MCF 10A (cell line): ENCODE measurements at regions not wholly inside any gene's neighbourhood (a gene's known extent, or its start where the extent isn't known, plus 50 kb on each side); places are given as distances from the start of the nearest gene placed in this dataset.

ENCODE experiments used
- BruUV-seq: library from RNA; stranded (reverse); fragments of 400-500 nt; replicated peaks from 2 replicates; lab custom pipeline; 2021; lab: Mats Ljungman, UMichigan
- CTCF ChIA-PET: fragments of 300-600 bp; sonication (Branson Sonifier 250); formaldehyde crosslinking; extraction: SDS; loops from one replicate; lab custom pipeline; 2021; ENCODE audit warnings: antibody characterized with exemption, inconsistent platforms; lab: Yijun Ruan, JAX
- POLR2A ChIA-PET: fragments of 300-600, 350-650 bp; sonication (Branson Sonifier 250); formaldehyde crosslinking; extraction: SDS; loops from one replicate; lab custom pipeline; 2020; ENCODE audit warnings: antibody characterized with exemption, inconsistent platforms; lab: Yijun Ruan, JAX
- DNase-seq: peaks from one replicate; pipeline ENCODE4 v3.0.0-alpha.2; 2018; ENCODE audit not compliant: unreplicated experiment
- H3K27ac Mint-ChIP-seq: one replicate; pipeline ENCODE4 v1.8.0; 2022; ENCODE audit warnings: mild to moderate bottlenecking, low read depth, mixed read lengths; ENCODE audit not compliant: unreplicated experiment
- H3K27me3 Mint-ChIP-seq: one replicate; pipeline ENCODE4 v1.8.0; 2022; ENCODE audit warnings: mixed read lengths; ENCODE audit not compliant: insufficient read depth, unreplicated experiment
- H3K36me3 Mint-ChIP-seq: one replicate; pipeline ENCODE4 v1.8.0; 2022; ENCODE audit warnings: mild to moderate bottlenecking, moderate library complexity, mixed read lengths; ENCODE audit not compliant: insufficient read depth, unreplicated experiment
- H3K4me1 Mint-ChIP-seq: one replicate; pipeline ENCODE4 v1.8.0; 2022; ENCODE audit warnings: mixed read lengths; ENCODE audit not compliant: insufficient read depth, unreplicated experiment
- H3K4me3 Mint-ChIP-seq: one replicate; pipeline ENCODE4 v1.8.0; 2022; ENCODE audit warnings: mild to moderate bottlenecking, moderate library complexity, mixed read lengths; ENCODE audit not compliant: unreplicated experiment
- H3K9me3 Mint-ChIP-seq: one replicate; pipeline ENCODE4 v1.8.0; 2022; ENCODE audit warnings: mixed read lengths; ENCODE audit not compliant: unreplicated experiment
- intact Hi-C: fragments of 100-400 bp; cut with micrococcal nuclease; formaldehyde crosslinking; loops from 2 replicates; pipeline ENCODE4 v1.14.1; 2022
- TF ChIP-seq, protein P1 (sequence below): fragments of 200-600 bp; IDR thresholded peaks from one replicate; pipeline ENCODE4 v1.8.0; 2022; ENCODE audit warnings: antibody characterized with exemption, mild to moderate bottlenecking; ENCODE audit not compliant: unreplicated experiment

DNA sequence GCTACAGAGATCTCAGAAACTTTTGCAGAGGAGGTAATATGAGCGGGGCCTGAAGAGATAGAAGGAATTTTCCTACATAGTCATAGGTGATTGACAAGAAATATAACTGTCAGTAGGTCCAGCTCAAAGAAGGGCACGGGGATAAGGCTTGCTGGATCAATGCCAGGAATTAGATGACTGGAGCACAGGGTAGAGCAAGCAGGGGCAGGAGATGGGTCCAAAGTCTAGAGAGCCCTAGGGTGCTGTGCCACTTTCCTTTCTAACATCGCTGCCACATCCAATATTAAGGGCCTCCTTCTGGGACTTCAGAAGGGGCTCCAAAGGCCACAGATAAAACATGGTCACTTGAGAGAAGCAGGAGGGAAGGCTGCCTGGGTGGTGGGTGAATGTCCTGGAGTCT lies 402.2 kb downstream of the MID1IP1 start:
- H3K4me1 Mint-ChIP-seq, result peaks cover 7% of the 10 kb centered on the region
- H3K4me3 Mint-ChIP-seq, result no peak overlapping the region
- H3K9me3 Mint-ChIP-seq, result peaks cover 7% of the 10 kb centered on the region
- no peaks in the 10 kb centered on the region for H3K36me3 Mint-ChIP-seq
- TF ChIP-seq, protein P1, sequence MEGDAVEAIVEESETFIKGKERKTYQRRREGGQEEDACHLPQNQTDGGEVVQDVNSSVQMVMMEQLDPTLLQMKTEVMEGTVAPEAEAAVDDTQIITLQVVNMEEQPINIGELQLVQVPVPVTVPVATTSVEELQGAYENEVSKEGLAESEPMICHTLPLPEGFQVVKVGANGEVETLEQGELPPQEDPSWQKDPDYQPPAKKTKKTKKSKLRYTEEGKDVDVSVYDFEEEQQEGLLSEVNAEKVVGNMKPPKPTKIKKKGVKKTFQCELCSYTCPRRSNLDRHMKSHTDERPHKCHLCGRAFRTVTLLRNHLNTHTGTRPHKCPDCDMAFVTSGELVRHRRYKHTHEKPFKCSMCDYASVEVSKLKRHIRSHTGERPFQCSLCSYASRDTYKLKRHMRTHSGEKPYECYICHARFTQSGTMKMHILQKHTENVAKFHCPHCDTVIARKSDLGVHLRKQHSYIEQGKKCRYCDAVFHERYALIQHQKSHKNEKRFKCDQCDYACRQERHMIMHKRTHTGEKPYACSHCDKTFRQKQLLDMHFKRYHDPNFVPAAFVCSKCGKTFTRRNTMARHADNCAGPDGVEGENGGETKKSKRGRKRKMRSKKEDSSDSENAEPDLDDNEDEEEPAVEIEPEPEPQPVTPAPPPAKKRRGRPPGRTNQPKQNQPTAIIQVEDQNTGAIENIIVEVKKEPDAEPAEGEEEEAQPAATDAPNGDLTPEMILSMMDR, result no peak
- peaks cover 70% of the 10 kb centered on the region for H3K27me3 Mint-ChIP-seq
- no peak for DNase-seq
- intact Hi-C loops, result no loop called here
- no peak overlapping the region for H3K27ac Mint-ChIP-seq
- ChIA-PET POLR2A (interaction anchor here (0.7 kb wide), 2 partner anchors 384 to 387 kb away, joined by 3 read pairs; no protein-coding TSS in a partner anchor), CTCF (interaction anchor here (0.7 kb wide), 1 partner anchor 357 kb away, joined by 3 read pairs; no protein-coding TSS in a partner anchor)
- no TSS peak for BruUV-seq

DNA sequence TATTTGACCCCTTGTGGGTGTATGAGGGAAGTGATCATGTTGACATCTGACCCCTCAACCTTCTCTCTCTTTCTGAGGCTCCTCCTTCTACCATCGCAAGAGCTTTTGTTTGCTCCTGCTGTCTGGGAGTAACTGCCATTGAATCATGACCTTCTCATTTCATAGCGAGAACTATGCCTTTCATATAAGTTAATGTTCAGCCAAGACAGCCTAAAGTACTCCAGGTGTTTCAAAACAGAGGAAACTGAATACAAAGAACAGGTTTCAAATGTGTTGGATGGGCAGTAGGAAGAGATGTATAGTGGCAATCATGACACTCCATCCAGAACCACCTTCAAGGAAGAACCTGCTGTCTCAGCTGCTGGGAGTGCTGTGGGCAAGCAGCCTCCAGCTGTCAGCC lies 403.1 kb downstream of the MID1IP1 start:
- TF ChIP-seq, protein P1, result no peak
- no TSS peak for BruUV-seq
- Mint-ChIP-seq H3K27me3 (peaks cover 70% of the 10 kb centered on the region), H3K4me3 (no peak overlapping the region), H3K36me3 (no peaks in the 10 kb centered on the region), H3K9me3 (peaks cover 7% of the 10 kb centered on the region), H3K27ac (no peak overlapping the region), H3K4me1 (peaks cover 7% of the 10 kb centered on the region)
- POLR2A ChIA-PET, result no interaction called here
- CTCF ChIA-PET, result no interaction called here
- intact Hi-C loops, result no loop called here
- no peak for DNase-seq

DNA sequence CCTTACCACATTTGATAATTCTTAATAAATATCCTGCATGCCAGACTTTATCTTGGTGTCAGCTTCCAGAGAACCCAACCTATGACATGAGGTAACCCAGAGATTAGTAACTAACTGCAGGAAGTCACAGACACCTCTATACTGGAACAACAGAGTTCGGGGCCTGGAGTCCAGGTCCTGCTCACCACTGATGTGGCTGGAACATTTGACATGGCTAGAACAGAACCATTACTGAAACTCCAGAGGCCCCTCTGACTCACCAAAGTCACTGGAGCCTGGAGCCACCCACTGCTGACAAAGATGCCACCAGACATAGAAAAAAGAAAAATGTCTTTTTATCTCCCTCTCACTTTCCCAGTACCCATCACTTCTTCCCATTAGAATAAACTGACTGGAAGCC lies 403.7 kb downstream of the MID1IP1 start:
- Mint-ChIP-seq H3K9me3 (peaks cover 11% of the 10 kb centered on the region), H3K27ac (no peak overlapping the region), H3K27me3 (peaks cover 72% of the 10 kb centered on the region), H3K4me1 (peaks cover 7% of the 10 kb centered on the region), H3K4me3 (no peak overlapping the region), H3K36me3 (no peaks in the 10 kb centered on the region)
- DNase-seq, result no peak
- no TSS peak for BruUV-seq
- POLR2A ChIA-PET, result no interaction called here
- CTCF ChIA-PET, result no interaction called here
- intact Hi-C loops, result no loop called here
- TF ChIP-seq, protein P1, result no peak

DNA sequence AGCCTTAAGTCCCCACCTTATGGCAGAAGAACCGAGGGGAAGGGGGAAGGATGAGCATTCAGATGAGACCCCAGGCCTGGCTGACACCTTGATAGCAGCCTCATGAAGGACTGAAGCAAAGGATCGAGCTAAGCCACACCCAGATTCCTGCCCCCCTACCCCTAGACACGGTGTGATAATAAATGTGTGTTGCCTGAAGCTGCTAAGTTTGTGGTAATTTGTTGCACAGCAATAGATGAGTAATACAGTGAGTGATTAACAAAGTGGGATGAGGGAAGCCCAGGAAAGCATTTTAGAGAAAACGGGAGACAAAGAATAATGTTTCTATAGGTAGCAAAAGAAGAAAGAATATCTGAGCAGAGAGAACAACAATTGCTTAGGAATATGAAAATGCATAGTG lies 404.2 kb downstream of the MID1IP1 start:
- Mint-ChIP-seq H3K4me3 (no peak overlapping the region), H3K27me3 (peaks cover 72% of the 10 kb centered on the region), H3K27ac (no peak overlapping the region), H3K4me1 (peaks cover 7% of the 10 kb centered on the region), H3K36me3 (no peaks in the 10 kb centered on the region), H3K9me3 (peaks cover 8% of the 10 kb centered on the region)
- DNase-seq, result peak; percentile 31
- POLR2A ChIA-PET, result no interaction called here
- CTCF ChIA-PET, result interaction anchor here (0.7 kb wide), 1 partner anchor 28 kb away, joined by 4 read pairs; no protein-coding TSS in a partner anchor
- intact Hi-C loops, result no loop called here
- no TSS peak for BruUV-seq
- TF ChIP-seq, protein P1, result no peak
